MM.1S (cell line): ENCODE measurements at regions not wholly inside any gene's neighbourhood (a gene's known extent, or its start where the extent isn't known, plus 50 kb on each side); places are given as distances from the start of the nearest gene placed in this dataset.
"Not testable (repeated sequence)": the region's sequence is repeated elsewhere in the genome, so short reads cannot be mapped to it uniquely, and the experiment has no call there.

Experiments used
- EZH2 ChIP-seq: fragments of 300-600 bp; sonication (generic); optimal IDR thresholded peaks from 2 replicates; pipeline ENCODE3; 2017; ENCODE audit warnings: low read depth, mild to moderate bottlenecking, antibody characterized with exemption, low read length, mixed read lengths
- TF ChIP-seq, protein P1 (sequence below): fragments of 300-600 bp; sonication (generic); IDR thresholded peaks from 2 replicates; pipeline ENCODE4 v1.5.1; 2016; ENCODE audit warnings: antibody characterized with exemption, low read length, mixed read lengths

DNA sequence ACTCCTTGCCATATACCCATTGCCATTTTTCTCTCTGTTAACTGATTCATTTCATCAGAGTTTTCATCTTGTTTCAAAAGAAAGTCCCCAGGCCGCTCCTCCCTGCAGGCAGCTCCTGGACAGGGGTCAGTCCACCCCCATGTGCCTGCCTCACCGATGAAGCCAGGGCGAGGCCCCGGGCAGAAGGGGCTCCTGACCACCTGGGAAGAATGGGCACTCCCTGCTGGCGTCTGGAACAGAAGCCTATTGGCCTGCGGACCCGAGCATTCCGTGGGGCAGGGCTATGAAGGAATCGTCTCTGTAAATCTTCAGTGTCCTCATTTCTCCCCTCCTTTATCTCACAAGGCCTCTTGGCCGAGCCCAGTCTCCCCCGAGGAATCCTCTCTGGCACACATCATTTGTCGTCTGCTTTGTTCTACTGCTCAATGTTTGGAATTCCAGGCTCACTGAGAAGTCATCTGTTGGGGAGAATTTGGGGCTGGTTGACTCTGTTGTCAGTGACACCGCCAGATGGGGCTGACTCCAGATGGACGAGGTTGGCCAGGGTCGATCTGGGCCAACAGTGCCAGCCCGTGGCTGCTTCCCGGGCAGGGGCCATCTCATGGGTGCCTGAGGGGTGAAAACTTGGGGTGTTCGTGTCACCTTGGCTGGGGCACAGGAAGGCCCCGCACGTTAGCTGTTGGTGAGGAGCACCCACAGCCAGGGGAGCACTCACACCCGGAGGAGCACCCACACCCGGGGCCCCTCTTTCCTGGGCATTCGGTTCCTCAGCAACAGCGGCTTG is 183.9 kb downstream of the BANP start:
- TF ChIP-seq, protein P1, sequence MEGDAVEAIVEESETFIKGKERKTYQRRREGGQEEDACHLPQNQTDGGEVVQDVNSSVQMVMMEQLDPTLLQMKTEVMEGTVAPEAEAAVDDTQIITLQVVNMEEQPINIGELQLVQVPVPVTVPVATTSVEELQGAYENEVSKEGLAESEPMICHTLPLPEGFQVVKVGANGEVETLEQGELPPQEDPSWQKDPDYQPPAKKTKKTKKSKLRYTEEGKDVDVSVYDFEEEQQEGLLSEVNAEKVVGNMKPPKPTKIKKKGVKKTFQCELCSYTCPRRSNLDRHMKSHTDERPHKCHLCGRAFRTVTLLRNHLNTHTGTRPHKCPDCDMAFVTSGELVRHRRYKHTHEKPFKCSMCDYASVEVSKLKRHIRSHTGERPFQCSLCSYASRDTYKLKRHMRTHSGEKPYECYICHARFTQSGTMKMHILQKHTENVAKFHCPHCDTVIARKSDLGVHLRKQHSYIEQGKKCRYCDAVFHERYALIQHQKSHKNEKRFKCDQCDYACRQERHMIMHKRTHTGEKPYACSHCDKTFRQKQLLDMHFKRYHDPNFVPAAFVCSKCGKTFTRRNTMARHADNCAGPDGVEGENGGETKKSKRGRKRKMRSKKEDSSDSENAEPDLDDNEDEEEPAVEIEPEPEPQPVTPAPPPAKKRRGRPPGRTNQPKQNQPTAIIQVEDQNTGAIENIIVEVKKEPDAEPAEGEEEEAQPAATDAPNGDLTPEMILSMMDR, result not testable (repeated sequence)
- TF ChIP-seq EZH2, result not testable (repeated sequence)
